HL-60 (cell line): ENCODE measurements at regions not wholly inside any gene's neighbourhood (a gene's known extent, or its start where the extent isn't known, plus 50 kb on each side); places are given as distances from the start of the nearest gene placed in this dataset.

Source experiments
- CTCF ChIP-seq: IDR thresholded peaks from one replicate; pipeline ENCODE4 v1.5.1; 2011; ENCODE audit warnings: low read length, control low read depth, inconsistent platforms; ENCODE audit not compliant: insufficient read depth
- POLR2AphosphoS5 ChIP-seq: IDR thresholded peaks from 2 replicates; pipeline ENCODE4 v1.6.1; 2012; ENCODE audit warnings: low read depth

DNA sequence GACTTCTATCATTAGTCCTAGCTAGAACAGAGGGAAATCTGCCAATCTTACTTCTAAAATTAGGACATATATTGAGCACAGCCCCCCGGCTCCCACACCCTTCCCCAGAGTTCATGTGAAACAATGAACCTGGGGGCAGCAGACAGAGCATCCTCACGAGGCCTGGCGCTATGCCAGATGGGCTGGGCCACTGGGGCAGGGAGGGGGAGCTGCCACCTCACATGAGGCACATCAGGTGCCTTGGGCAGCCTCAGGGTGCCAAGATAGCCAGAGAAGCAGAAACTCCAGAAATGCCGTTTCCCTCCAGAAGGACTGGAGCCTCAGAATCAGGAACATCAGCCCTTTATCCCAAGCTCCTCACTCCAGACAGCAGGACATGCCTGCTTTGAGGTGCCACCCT, 92.8 kb upstream of the LANCL2 start:
- TF ChIP-seq CTCF (no peak), POLR2AphosphoS5 (no peak)
